Lower leg skin (tissue), 4 donors: ENCODE measurements at regions not wholly inside any gene's neighbourhood (a gene's known extent, or its start where the extent isn't known, plus 50 kb on each side); places are given as distances from the start of the nearest gene placed in this dataset.

Source experiments
- DNase-seq, 2 donors: peaks; one replicate each; pipeline ENCODE4 v3.0.0-alpha.2; 2019; ENCODE audit warnings: low spot score in 2 of 2
- H3K4me3 ChIP-seq: fragments of 200-600 bp; sonication (generic); 2 replicates; pipeline ENCODE4 v1.5.1; 2017; ENCODE audit warnings: mild to moderate bottlenecking, low read depth; ENCODE audit not compliant: poor library complexity, severe bottlenecking
- CTCF ChIP-seq, 3 donors: fragments of 450-650 bp; IDR thresholded peaks; one replicate each; pipeline ENCODE4 v1.5.1; 2016; ENCODE audit warnings: antibody characterized with exemption in 3 of 3, mild to moderate bottlenecking in 3 of 3, moderate library complexity in 2 of 3
- POLR2A ChIP-seq, 2 donors: fragments of 450-650 bp; IDR thresholded peaks; one replicate each; pipeline ENCODE4 v1.6.1; 2016 to 2017; ENCODE audit warnings: antibody characterized with exemption in 2 of 2, mild to moderate bottlenecking in 1 of 2, moderate library complexity in 1 of 2
- WGBS, 2 donors: methylation state at CpG; one replicate each; pipeline ENCODE4 v1.1.5; 2018; 5-methylcytosine and 5-hydroxymethylcytosine counted together
- intact Hi-C: fragments of 100-400 bp; cut with DNase I; formaldehyde crosslinking; loops from one replicate; pipeline ENCODE4 v1.15.0; 2023; ENCODE audit warnings: low total_unique reads

GRCh38 chr2:111654829-111655228, 229.2 kb downstream of the ANAPC1 start:
- WGBS, 2 donors = 89 to 95% methylated on average over 5 of the region's 5 CpGs
- no peak overlapping the region for H3K4me3 ChIP-seq
- intact Hi-C loops = no loop called here
- no peak for TF ChIP-seq CTCF (IDR thresholded peaks at IDR 0.05)
- no peak for TF ChIP-seq POLR2A (IDR thresholded peaks at IDR 0.05)
- no peak for DNase-seq

- TF ChIP-seq CTCF (IDR thresholded peaks at IDR 0.05) (no peak), POLR2A (IDR thresholded peaks at IDR 0.05) (no peak)
- DNase-seq = no peak
- intact Hi-C loops = no loop called here
- H3K4me3 ChIP-seq = no peak overlapping the region
- 95% methylated on average over 9 of the region's 9 CpGs for WGBS, 2 donors
Measured at GRCh38 chr2:111656436-111656835, 227.6 kb downstream of the ANAPC1 start.

- intact Hi-C loops = no loop called here
- DNase-seq = no peak
- 79 to 91% methylated on average over 11 of the region's 11 CpGs for WGBS, 2 donors
- no peak overlapping the region for H3K4me3 ChIP-seq
- TF ChIP-seq CTCF (IDR thresholded peaks at IDR 0.05) = no peak
- TF ChIP-seq POLR2A (IDR thresholded peaks at IDR 0.05) = no peak
Measured at GRCh38 chr2:111656894-111657293, 227.1 kb downstream of the ANAPC1 start.

- intact Hi-C loops = no loop called here
- TF ChIP-seq POLR2A (IDR thresholded peaks at IDR 0.05) = no peak
- TF ChIP-seq CTCF (IDR thresholded peaks at IDR 0.05) = no peak
- no peak overlapping the region for H3K4me3 ChIP-seq
- no peak for DNase-seq
- WGBS, 2 donors = 92 to 93% methylated on average over 8 of the region's 8 CpGs
Measured at GRCh38 chr2:111657351-111657975, 226.5 kb downstream of the ANAPC1 start.

- peak; percentile 88 to 95 for DNase-seq
Measured at GRCh38 chr2:111659361-111660333, 224.3 kb downstream of the ANAPC1 start.

More at GRCh38 chr2:111659361-111660333, 224.3 kb downstream of the ANAPC1 start:
- intact Hi-C loops = no loop called here
- no peak for TF ChIP-seq POLR2A (IDR thresholded peaks at IDR 0.05)
- no peak for TF ChIP-seq CTCF (IDR thresholded peaks at IDR 0.05)
- 38 to 41% methylated on average over 13 of the region's 13 CpGs for WGBS, 2 donors
- H3K4me3 ChIP-seq = no peak overlapping the region
